Stimulated activated naive CD8-positive, alpha-beta T cell treated with anti-CD3 and anti-CD28 coated beads, Interleukin-15, Interleukin-2, amounts not matched to agents 100 U/mL and 50 U/mL, for 24 hours (primary cell): ENCODE measurements at regions not wholly inside any gene's neighbourhood (a gene's known extent, or its start where the extent isn't known, plus 50 kb on each side); places are given as distances from the start of the nearest gene placed in this dataset.
"Not testable (repeated sequence)": the region's sequence is repeated elsewhere in the genome, so short reads cannot be mapped to it uniquely, and the experiment has no call there.

ENCODE experiments used
- ATAC-seq: fragments of 150-1000 bp; cut with Tn5 transposase; one replicate; pipeline ENCODE4 v1.10.0; 2021
- DNase-seq: peaks from one replicate; pipeline ENCODE4 v3.0.0; 2021

- DNase-seq, result no peak
Measured at GRCh38 chr9:38342532-38342931, 50.0 kb upstream of the ALDH1B1 start.

DNA sequence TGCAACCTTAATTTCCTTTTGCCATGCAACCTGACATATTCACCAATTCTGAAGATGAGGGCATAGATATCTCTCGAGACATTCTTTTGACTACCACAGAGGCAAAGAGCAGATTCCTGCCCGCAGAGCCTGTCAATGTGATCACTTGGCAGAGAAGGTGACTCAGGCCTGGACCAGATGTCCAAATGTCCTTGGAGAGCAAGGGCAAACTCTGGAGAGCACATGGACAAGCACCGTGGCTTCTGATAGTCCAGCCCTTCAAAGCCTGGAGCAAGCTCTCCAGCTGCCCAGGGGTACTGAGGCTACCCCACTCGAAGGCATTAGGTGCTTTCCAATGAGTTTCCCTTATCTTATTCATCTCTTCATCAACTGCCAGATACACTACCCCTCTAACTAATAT, 50.4 kb upstream of the ALDH1B1 start:
- DNase-seq (no peak), ATAC-seq (no peak)

More at GRCh38 chr9:38342532-38342931, 50.0 kb upstream of the ALDH1B1 start:
- no peak for ATAC-seq

DNA sequence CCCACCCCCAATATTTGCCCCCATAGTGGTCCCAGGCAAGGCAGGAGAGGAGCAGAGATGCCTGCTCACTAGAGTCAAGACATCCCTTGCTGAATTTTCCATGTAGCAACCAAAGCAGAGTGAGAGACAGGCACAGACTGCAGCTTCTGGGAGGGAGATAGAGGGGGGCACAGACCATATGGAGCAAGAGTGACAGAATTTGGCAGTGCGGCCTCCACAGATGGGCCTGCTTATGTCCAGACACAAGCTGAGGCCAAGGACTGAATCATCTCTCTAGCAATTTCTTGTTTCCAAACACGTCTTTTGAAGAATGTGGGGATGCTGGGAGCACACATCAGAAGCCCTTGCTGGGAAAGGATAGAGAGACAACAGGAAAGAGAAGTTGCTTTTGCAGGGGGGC, 53.0 kb upstream of the ALDH1B1 start:
- ATAC-seq (no peak), DNase-seq (no peak)

DNA sequence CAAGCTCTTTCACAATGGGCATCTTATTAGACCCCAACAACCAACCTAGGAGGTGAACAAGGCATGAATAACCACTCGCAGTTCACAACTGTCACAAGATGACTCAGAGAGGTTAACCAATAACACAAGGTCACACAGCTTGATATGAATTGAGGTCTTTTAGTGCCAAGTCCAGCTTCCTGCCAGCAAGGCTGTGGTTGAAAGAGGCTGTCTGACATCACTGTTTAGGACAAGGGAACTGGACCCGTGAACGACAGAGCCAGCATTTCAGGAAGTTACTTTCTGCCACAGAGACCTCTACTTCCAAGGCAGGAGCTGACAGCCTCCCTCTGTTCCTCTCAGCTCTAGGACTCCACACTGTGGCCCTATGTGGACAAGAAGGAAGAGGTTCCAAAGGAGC, 53.4 kb upstream of the ALDH1B1 start:
- no peak for DNase-seq
- peak; percentile 68 for ATAC-seq

DNA sequence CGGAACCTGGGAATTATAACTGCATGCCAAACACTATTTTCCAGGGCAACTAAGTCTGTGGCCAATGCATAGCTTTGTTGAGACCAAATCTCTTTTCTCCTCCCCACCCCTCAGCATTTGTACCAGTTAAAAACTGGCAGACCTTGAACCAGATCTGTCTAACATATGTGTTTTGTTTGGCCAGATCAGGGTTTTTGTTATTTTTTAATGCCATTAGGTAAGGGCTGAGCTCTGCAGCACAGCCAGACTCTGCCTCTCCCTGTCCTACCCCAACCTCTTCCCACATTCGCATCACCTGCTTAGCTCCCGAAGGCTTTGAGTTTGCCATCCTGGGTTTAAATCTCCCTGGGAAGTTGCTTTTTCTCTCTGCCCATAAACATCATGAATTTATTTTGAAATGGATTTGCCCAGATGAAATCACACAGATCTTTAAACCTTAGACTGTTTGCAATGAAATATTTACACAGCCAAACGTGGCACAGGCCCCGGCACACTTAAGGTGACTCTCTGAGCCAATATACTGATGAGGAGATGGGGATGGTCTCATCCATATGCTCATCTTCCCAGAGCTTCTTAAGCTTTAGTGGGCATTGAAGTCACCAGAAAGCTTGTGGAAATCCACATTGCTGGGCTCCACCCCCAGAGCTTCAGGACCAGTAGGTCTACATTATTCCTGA, 54.0 kb upstream of the ALDH1B1 start:
- no peak for ATAC-seq
- no peak for DNase-seq

- ATAC-seq, result no peak
- DNase-seq, result no peak
Measured at GRCh38 chr9:38337706-38338264, 54.7 kb upstream of the ALDH1B1 start.

DNA sequence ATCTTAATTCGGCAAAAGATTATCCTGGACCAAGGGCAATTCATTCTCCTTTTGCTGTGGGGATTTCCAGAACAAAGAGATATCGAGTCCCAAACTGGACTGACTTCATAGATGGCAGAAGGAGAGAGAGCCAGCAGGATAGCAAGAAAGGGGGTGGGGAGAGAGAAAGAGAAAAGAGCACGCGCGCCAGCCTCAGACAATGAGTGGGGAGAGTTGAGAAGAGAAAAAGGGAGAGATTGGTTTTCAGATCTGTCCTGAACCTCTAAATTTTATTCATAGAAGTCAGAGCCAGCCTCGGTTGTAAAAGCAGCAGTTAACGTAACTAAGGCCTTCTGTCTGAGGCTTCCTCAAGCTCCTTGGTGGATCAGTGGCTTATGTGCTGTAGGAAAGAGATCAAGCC, 55.3 kb upstream of the ALDH1B1 start:
- DNase-seq (no peak), ATAC-seq (no peak)

- ATAC-seq (no peak), DNase-seq (no peak)
Measured at GRCh38 chr9:38336341-38336740, 56.2 kb upstream of the ALDH1B1 start.

- ATAC-seq, result no peak
- no peak for DNase-seq
Measured at GRCh38 chr9:38335686-38336085, 56.8 kb upstream of the ALDH1B1 start.

DNA sequence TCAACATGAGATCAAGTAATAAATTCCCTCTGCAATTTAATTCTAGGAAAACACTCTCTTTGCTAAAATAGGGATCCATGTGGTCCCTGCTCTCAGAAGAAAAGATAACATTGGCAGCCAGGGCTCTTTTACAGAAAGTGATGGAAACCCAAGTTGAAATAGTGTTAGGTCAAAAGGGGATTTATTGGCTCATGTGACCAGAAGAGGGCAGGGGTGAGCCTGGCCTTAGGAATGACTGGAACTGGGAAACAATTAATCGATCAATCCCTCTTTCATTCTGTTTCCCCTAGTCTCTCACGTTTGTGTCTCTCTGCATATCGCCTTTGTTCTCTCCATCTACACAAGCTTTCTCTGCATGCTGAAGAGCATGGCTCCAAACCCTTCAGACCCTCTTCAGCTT, 58.3 kb upstream of the ALDH1B1 start:
- DNase-seq, result no peak
- ATAC-seq, result no peak

DNA sequence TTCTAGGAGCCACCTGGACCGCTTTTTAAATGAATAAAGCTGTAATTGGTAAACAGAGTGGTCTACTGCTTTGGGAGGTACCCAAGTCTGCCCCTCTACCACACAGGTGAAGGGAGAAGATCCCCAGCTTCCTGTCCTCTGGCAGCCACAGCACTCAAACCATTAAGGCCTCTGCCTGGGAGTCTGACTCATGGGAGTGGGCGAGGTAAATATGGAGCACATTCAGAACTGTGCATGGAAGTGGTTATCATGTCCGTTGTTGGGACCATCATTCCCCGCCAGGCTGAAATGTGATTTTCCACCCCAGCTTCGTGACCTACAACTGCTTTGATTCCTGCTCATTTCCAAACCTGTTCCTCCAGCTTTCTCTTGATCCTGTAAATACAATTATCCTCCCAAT, 59.5 kb upstream of the ALDH1B1 start:
- no peak for ATAC-seq
- DNase-seq, result no peak

DNA sequence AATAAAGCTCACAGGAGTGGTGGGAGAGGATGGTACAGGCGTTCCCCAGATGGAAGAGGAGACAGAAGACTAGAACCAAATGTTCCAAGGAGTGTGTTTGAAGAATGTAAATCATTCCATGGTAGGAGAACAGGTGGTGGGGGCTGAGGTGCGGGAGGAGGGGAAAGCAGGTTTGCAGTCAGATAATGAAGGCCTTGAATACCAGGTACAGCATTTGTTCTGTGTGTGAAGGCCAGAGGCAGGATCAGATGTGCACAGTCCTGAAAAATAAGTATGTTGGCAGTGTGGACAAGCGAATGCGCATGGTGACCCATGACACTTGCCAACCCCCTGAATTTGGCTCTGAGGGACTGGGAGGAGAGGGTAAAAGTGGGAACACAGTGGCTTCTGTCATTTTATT, 59.9 kb upstream of the ALDH1B1 start:
- DNase-seq, result no peak
- ATAC-seq, result no peak

- DNase-seq, result no peak
- ATAC-seq, result no peak
Measured at GRCh38 chr9:38331141-38331540, 61.4 kb upstream of the ALDH1B1 start.

DNA sequence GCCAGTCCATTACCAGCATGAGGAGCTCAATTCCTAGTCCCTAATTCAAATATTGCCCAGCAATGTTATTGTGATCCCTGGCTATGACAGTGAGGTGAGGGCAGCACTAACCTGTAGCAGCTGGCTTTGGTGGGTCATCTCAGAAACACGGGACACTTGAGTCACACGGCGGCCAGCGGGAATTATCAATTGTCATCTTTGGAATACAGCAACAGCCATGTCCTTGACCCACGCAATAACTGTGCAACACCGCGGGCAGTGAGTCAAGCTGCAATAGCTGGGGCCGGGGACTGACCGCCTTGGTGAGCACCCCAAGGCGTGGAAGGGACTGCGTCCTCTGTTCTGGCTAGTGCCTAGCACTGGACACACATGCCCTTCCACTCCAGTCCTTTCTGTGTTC, 62.5 kb upstream of the ALDH1B1 start:
- ATAC-seq, result no peak

DNA sequence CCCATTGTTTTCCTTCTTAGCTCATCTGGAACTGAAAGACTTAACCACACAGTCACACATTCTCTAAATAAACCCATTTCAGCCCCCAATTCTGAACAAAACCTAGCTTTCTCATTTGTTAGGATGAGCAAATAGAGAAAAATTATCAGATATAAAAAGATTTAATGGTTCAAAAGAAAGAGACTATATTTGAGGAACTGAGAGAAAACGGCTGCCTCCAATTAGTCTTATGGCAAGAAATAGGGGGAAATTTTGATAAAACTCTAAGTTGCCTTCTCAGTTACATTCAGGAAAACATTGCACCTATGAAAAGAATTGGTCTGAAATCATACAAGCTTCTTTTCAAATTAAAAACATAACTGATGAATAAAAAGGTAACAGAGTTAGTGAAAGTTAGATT, 63.7 kb upstream of the ALDH1B1 start:
- no peak for ATAC-seq
- no peak for DNase-seq

More for the DNA sequence above, 62.5 kb upstream of the ALDH1B1 start:
- DNase-seq, result no peak

- ATAC-seq, result no peak
- DNase-seq, result no peak
Measured at GRCh38 chr9:38326122-38326521, 66.4 kb upstream of the ALDH1B1 start.

DNA sequence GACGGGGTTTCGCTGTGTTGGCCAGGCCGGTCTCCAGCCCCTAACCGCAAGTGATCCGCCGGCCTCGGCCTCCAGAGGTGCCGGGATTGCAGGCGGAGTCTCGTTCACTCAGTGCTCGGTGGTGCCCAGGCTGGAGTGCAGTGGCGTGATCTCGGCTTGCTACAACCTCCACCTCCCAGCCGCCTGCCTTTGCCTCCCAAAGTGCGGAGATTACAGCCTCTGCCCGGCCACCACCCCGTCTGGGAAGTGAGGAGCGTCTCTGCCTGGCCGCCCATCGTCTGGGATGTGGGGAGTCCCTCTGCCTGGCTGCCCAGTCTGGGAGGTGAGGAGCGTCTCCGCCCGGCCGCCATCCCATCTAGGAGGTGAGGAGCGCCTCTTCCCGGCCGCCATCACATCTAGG, 68.3 kb upstream of the ALDH1B1 start:
- not testable (repeated sequence) for ATAC-seq, DNase-seq

- ATAC-seq, result no peak
- no peak for DNase-seq
Measured at GRCh38 chr9:38322937-38323336, 69.6 kb upstream of the ALDH1B1 start.

DNA sequence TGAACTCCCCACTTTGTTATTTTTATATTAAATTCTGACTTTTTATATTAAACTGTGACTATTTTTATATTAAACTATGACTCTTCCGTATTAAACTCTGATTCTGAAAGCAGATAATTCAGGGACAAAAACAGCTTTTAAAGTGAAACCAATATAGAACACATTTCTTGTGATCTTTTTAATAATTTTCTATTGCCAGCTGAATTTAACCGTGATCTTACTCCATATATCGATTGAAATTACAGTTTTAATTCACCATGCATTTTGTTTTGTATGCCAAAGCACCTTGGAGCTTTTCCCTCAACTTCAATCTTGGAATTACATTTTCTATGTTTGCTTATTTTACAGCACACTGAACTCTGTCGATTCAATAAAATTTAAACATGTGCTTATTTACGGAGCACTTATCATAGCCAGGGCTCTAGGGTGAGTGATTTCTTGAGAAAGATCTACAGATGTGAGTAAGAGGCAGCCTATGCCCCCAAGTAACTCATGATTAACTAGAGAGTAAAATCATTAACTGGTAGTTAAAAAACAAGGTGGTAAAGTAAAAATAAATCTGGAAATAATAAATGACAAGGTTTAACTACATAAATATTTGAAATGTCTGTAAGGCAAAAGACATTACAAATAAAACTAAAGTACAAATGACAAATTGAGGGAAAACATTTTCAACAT, 72.9 kb upstream of the ALDH1B1 start:
- ATAC-seq, result no peak
- DNase-seq, result no peak

GRCh38 chr9:38318759-38319495, 73.6 kb upstream of the ALDH1B1 start:
- DNase-seq (no peak), ATAC-seq (no peak)

- ATAC-seq (no peak), DNase-seq (no peak)
Measured at GRCh38 chr9:38316166-38316780, 76.2 kb upstream of the ALDH1B1 start.

DNA sequence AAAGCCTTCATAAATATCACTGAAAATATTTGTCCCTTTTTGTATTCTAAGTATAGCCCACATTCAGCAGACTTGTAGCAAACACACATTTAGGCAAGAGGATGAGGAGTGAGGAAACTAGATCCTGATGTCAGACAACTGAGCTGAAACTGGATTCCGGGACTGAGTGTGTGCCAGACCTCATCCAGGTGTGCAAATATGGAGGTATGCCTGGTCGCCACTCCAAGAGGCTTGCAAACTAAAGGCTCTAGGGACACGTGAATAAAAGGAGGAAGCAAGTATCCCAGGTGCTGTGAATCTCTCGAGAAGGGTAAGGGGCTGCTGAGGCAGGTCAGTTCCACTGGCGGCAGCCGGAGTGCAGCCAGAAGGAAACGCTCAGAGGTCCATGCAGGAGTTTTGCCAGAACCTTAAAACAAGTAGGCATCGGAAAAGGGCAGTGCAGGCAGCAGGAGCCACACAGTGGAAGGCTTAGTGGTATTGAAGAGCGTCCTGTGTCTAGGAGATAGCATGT, 77.4 kb upstream of the ALDH1B1 start:
- ATAC-seq, result no peak
- DNase-seq, result no peak
